GM12873 (cell line): ENCODE measurements at regions not wholly inside any gene's neighbourhood (a gene's known extent, or its start where the extent isn't known, plus 50 kb on each side); places are given as distances from the start of the nearest gene placed in this dataset.

ENCODE experiments used
- CTCF ChIP-seq: IDR thresholded peaks from 2 replicates; pipeline ENCODE4 v1.5.1; 2012; ENCODE audit warnings: low read depth, mild to moderate bottlenecking, moderate library complexity, low read length, control low read depth; ENCODE audit not compliant: insufficient read depth; ENCODE audit errors: missing control alignments

GRCh38 chr4:36785973-36786372, 458.6 kb upstream of the NWD2 start:
- TF ChIP-seq CTCF = no peak

- TF ChIP-seq CTCF = no peak
These were observed 458.0 kb upstream of the NWD2 start for GRCh38 chr4:36786519-36786918.

GRCh38 chr4:36794716-36795115, 449.8 kb upstream of the NWD2 start:
- no peak for TF ChIP-seq CTCF

- no peak for TF ChIP-seq CTCF
These were observed 432.4 kb upstream of the NWD2 start for GRCh38 chr4:36812149-36812548.

GRCh38 chr4:36815536-36815935, 429.0 kb upstream of the NWD2 start:
- TF ChIP-seq CTCF = no peak

- TF ChIP-seq CTCF = no peak
These were observed 421.2 kb upstream of the NWD2 start for GRCh38 chr4:36823199-36823967.

GRCh38 chr4:36824682-36825081, 419.9 kb upstream of the NWD2 start:
- TF ChIP-seq CTCF = peak; percentile 31
